HG02938 (cell line): ENCODE measurements at regions not wholly inside any gene's neighbourhood (a gene's known extent, or its start where the extent isn't known, plus 50 kb on each side); places are given as distances from the start of the nearest gene placed in this dataset.

Experiments used
- ATAC-seq: cut with Tn5 transposase; IDR thresholded peaks from one replicate; pipeline ENCODE4 v1.9.1; 2021; ENCODE audit warnings: mild to moderate bottlenecking, moderate library complexity; ENCODE audit not compliant: unreplicated experiment

DNA sequence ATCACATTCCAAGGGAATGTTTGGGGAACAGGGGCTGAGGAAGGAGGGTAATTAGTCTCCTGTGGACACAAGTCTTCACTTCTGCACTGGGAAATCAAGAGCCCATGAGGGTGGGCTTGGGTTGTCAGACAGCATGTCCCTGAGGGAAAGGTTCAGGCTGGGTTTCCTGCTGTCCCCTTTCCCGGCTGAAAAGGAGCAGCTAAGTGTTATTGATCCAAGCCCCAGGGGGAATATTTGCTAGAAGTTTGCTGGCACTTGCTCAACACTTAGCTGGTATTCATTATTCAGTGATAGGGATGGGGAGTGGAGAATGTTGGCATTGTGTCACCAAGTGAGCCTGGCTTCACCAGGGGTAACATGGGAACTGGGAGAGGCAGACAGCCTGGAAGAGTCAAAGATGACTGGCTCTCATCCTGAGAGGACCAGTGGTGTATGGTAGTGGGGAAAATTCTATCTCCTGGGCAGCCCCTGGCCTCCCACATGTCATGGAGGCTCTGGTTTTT, 344.4 kb upstream of the PODXL start:
- no peak for ATAC-seq

DNA sequence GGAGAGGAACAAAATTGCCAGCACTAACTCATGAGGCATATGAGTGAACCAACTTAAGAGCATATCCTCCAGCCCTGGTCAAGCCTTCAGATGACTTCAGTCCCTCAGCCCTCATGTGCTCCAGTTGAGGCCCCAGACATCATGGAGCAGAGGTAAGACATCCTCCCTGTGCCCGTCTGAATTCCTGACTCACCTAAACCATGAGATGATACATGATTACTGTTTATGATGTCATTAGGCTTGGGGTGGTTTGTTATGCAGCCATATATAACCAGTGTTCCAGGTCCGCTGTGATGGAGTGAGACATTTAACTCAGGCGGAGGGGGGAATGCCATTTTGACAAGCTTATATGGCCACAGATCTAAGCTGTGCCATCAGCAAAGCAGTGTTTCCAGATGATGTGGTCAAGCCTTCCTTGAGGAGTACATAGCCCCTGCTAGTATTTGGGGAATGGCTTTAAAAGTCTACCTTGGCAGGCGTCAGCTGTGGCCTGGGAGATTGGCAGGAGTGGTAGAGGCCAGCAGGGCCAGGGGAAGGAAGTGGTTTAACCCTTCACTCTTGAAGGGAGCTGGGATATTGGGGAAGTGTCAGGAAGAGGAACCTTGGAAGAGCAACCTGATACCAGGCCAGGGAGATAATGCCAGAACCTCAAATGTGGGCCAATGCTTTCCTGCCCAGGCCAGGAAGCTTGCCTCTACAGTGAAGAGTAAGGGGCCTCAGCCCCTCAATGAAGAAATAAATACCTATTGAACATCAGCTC, 343.0 kb upstream of the PODXL start:
- ATAC-seq, result no peak

DNA sequence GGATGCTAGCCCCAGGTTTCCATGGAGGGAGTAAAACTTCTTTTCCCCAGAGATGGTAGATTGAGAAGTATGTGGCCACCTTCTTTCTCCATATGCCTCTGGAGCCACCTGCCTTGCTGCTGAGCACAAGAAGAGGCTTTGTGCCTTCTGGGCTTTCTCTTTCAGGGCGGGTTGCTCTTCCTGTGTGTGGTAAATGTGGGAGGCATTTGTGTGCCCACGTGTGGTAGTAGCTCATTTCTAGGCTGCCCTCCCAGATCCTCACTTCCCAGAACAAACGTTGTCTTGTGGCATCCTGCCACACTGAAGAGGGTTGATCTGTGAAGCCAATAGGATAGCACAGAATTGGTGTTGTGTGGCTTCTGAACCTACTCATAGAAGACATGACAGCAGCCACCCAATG, 342.0 kb upstream of the PODXL start:
- no peak for ATAC-seq

DNA sequence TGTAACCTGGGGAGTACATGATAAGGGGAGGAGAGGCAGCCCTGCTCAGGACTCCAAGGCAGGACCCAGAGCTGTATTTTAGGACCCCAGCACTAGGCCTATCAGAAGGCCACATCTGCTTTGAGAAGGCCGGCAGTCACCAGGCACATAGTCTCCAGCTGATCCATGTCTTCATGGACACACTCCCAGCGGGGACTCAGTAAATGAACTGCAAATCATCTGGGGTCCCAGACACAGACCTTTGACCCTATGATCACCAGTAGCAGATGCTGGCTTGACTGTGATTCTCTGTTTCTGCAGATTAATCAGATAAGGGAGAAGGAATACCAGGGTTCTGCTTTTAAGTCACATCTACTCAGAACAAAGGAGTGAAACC, 341.4 kb upstream of the PODXL start:
- no peak for ATAC-seq

DNA sequence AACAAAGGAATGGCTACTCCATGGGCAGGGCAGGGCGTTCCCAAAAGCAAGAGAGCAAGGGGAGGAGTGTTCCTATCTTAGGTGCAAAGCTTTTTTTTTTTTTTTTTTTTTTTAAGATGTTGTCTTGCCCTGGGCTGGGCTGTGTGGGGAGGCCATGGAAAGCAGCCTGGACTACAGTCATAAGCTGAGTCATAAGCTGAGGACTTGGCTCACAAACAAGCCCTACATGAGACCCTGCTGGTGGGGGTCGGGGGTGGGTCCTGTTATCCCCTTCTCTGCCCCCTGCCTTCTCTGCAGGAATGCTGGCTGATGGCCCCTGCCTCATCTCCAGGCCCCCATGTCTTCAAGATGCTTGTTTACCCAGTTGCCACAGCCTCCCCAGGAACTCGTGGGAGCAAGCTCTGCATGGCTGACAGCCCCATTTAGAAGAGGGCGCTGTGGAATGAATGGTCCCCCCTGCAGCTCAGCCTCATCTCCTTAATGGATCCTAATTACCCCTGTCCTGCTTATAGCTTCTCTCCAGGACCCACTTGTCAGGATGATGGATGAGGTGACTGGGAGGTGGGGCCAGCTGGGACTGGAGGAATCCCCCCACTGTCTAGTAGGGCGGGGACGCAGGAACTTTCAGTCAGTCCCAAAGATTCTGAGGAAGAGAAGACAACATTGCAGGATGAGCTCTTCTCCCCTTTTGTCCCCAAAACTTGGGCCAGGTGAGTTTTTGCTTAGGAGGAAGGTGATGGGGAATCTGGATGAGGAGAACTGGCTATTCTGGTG, 340.8 kb upstream of the PODXL start:
- no peak for ATAC-seq

DNA sequence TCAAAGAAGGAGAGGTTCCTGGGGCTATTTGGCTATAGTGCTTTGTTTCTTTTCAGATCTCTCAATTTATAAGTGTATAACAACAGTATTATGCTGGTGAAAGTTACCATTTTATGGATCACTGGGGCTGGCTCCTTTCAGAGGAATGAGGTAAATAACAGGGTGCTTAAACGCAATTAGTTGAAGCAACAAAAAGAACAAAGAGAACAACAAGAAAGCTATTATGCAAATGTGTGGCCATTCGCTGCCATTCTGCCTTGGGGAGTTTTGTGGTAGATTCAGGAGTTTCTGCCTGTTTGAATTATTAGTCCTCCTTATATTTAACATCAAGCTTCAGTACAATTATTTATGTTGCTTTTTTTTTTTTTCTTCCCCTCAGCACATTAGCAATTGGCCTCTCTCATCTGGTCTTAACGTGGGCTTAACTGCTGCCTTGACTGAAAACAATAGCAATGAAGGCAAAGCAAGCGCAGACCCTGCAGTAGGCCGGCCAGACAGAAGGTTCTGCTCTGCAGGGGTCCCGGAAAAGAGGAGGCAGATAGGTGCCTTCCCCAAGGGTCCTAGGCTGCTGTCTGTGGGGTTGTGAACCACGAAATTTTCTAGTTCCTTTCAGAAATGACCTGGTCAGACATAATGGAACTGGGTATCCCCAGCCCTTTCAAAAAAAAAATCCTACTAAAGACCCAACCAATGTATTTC, 339.9 kb upstream of the PODXL start:
- no peak for ATAC-seq

DNA sequence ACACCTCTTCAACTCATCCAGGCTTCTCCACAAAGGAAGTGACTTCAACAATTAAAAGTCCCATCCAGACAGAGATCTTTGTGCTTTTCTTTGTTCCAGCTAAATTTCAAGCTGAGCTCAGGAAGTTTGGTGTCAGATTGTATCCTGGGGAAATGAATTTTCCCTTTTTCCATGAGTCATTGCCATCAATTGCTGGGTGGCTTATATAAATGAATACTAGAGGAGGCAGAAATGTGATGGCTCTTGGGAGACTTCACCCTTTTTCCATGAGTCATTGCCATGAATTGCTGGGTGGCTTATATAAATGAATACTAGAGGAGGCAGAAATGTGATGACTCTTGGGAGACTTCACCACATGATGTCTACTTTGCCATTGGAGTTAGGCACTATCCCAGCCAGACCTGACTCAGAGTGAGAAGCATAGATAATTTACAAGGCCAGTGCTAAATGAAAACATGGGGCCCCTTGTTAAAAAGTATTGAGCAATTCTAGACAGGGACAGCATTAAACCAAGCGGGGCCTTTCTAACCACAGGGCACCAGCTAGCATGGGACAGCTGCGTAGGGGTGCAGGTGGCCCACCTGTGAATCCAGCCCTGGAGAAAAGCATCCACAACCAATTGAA, 339.2 kb upstream of the PODXL start:
- ATAC-seq, result no peak

DNA sequence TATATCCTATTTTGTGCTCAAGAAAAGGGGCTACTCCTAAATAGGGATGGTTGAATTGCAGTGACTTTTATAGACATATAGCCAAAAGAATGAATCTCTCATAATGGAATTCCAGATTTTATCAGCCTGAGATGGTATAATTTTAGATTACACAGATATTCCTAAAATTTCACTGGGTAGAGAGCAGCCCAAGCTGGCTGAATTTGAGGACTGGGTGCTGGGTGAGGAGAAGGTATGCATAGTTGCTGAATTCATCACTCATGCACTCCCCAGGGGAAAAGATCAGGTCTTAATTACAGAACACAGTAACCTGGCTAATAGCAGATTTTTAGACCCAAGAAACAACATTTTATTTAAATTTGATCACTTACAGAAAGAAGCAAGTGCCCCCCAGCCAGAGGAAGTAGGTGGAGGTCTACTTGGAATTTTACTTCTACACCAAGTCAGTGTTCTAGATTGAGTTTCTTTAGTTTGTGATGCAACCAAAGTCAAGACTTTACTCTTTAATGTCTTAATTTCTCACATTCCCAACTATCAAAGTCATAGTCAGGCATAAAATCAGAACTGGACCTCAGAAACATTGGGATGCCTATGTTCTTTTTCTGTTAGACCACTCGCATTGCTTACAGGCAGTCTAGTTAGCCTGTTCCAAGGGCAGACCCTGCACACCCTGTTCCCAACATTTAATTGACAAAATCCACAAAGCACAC, 337.4 kb upstream of the PODXL start:
- ATAC-seq, result no peak

DNA sequence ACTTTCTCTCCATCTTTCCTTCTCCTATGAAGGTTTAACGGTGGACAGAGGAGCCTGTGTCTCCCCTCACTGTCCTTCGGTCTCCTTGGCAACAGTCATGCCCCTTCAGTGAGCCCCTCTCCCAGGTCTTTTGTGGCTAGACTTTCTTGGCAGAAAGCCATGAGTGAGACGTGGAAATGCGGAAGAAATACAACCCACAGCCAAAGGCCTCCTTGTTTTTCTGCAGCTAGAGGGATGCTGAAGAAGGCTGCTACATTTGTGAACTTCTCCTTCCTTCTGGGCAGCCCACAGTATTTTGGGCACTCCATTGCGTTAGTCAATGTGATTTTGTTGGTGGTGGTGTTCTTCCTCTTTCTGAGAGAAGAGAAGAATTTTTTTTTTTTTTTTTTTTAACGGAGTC, 333.7 kb upstream of the PODXL start:
- no peak for ATAC-seq

DNA sequence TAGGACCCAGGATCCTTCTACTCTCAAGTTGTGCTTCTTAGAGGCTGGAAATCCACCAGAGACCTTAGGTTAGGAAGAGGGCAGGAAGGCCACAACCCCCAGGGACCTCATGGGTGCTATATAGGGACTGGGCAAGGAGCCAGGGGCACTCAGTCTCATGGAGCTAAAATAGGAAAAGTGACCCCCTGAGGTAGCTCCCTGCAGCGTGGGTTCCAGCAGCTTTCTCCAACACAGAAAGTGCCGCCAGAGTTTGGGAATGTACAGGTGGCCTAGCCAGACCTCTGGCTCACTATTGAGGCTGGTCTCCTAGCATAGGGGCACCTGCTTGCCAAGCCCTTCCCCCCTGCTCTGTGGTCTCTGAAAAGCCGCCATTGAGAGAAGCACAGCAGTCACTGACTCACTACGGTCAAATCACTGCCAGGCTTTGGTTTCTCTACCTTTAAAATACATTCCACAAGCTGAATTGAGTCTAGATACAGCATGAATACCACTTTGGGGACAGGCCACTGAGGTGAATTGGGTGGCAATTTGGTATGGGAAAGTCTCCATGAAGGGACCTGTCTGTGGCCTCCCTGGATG, 333.2 kb upstream of the PODXL start:
- ATAC-seq, result no peak

DNA sequence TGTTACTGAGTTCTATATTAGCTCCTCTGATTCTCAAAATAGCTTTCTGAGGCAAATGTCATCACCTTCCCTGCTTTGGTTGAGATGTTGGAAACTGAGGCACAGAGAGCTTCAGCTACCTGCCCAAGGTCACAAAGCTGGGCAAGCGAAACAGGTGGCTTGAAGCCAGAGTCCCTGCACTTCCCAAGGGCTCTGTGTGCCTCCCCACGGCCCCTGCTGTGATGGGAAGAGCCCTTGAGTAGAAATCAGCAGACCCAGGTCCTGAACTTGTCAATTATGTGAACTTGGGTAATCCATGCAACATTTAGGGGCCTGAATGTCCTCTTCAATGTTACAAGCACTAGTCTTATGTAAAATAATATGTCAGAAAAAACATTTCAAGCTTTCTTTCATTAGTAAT, 327.3 kb upstream of the PODXL start:
- no peak for ATAC-seq

DNA sequence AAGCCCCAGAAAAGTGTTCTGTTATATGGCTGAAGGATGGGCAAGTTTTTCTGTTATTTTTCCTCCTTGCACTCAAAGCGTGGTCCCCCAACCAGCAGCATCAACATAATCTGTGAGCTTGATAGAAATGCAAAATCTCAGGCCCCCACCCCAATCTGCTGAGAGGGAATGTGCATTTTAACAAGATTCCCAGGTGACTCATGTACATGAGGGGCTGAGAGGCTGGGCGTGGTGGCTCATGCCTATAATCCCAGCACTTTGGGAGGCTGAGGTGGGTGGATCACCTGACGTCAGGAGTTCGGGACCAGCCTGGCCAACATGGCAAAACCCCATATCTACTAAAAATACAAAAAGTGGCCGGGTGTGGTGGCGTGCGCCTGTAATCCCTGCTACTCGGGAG, 326.8 kb upstream of the PODXL start:
- no peak for ATAC-seq

DNA sequence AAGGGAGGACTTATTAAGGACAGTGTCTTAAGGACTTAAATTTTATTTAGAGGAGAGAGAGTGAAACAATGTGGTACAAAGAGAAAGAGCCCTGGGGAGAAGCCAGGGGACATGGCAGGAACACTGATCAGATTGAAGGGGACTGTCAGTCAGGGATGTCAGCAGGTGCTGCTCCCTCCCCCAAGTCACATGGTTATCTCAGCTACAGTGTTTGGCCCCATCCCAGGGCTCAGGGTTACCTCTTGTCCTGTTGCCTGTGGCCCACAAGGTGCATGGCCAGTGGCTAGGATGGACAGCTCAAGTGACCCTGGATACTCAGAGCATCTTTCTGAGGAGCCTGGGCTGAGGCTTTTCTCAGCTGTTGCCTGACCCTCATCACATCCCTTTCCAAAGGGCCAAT, 325.9 kb upstream of the PODXL start:
- ATAC-seq, result no peak

DNA sequence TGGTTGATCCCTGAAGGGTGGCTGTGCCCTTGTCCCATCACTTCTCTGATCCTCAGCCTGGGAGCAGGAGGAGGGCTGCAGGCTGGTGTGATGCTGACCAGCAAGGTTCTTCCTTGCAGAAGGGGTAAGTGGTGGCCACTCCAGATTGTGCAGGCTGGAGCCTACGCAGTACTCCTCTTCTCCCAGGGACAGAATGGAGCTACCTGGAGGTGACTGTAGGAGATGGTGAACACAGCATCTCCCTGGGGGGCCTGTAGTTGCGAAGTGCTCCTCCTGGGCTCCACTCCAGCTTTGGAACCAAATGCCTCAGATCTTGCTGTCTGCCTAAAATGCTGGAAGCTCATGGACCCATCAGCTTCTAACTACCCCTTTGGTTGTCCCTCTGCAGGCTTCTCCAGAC, 323.6 kb upstream of the PODXL start:
- ATAC-seq, result no peak

DNA sequence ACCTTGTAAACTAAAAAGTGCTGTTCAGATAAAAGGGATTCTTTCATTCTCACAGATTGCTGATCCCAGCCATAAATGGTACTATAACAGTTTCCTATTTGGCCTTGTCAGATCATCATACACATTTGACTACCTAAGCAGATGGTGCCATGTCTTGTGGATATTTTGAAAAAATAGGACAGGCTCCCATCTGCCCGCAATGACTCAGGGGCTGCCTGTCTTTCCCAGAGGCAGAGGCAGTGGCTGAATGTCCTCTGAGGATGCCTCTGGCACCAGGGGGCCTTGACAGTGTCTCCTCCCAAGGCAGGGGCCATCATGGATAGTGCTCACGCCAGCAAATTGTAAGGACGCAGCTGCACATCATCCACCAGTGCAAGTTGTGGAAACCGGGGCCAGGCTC, 323.0 kb upstream of the PODXL start:
- ATAC-seq, result no peak

DNA sequence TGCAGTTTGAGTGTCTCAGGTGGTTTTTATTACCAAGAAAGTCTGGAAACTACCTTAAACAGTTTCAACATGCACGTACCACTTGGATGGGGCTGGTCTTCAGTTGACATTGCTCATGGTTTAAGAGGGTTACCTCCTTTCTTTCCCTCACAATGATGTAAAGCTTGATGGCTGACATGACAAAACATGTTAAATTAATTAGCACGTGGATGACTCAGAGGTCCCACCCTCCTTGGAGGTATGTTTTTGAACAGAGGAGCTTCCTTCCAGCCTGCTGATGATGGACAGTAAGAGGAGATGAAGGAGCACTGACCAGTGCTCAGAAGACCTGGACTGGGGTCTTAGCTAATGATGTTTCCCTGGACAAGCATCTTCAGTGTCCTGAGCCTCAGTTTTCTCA, 322.3 kb upstream of the PODXL start:
- no peak for ATAC-seq

DNA sequence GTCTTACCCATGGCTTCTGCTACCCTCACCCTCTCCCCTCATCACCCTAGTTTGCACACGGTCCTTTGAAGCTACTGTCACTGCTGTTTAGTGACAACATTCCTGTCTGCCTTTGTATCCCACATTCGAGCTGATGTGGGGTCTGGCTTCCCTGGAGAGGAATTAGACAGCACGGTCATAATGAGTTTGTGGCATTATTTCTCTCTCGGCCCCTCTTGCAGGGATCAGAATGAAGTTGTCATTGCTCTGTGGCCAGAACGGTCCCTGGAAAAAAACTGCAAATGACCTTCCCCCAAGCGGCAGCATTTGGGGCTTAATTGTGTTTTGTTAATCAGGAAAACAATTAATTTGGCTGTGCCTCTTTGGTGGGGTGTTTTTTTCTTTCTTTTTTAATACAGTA, 317.2 kb upstream of the PODXL start:
- ATAC-seq, result no peak

DNA sequence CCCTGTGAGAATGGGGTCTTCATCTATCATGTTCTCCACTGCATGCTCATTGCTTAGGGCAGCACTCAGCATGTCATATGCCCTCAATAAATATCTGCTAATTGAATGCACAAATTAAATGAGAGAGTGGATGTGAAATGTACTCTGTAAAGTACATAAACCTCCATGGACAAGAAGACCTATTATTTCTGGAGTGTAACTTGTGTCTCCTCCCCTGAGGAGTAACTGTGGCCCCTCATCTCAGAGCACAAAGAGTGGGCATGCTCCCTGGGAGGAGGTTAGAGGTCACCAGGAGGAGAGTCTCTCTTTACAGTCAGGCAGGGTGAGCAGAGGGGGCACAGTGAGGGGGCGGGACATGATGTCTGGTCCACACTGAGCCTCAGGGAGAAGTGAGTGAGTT, 313.6 kb upstream of the PODXL start:
- ATAC-seq, result no peak

DNA sequence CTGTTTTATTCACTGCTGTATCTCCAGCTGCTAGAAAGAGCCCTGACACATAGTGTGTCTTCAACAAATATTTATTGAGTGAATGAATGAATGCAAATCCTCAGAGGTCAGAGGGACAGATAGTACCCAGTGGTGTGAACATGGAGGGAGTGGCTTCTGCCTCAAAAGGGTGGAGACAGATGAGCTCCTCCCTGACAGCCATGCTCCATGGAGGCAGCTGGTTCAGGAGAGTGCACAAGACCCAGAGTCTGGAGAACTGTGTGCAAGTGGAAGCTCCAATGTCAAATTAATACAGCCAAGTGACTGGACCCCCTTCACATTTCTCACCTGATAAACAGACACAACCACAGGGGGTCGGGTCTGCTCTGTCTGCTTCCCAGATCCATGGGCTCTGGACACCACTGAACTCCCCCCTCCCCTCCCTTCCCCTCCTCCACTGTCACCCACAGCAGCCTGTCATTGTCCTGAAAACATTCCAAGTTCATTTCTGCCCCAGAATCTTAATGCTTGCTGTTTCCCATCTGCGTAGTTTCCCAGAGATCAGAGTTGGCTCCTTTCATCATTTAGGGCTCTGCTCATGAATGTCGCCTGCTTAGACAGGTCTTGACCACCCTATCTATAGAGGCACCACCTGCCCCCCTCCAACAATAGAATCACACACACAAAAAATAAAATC, 312.9 kb upstream of the PODXL start:
- no peak for ATAC-seq

DNA sequence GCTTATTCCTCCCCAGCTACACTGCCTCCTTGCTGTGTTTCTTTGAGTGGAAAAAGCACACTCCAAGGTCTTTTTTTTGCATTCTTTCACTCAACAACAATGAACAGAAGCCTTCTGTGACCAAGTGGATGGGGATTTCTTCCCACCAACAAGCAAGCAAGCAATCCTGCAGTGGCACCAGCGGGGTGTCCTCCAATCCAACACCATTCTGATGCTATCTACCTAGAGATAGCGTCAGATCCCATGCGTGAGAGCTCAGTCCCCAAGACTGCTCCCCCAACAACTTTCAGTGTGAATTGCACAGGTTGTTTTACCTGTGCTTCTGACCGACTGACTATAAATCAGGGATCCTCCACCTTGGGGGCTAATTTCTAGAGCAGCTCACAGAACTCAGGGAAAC, 311.0 kb upstream of the PODXL start:
- ATAC-seq, result no peak
